ENCODE measurements at regions not wholly inside any gene's neighbourhood (a gene's known extent, or its start where the extent isn't known, plus 50 kb on each side); places are given as distances from the start of the nearest gene placed in this dataset.

GRCh38 chr7:81333536-81333935 is 414.7 kb upstream of the SEMA3C start:
- no peak for DNase-seq (ENCODE audit: low read depth)
- no peak for TF ChIP-seq CTCF (IDR thresholded peaks at IDR 0.05; ENCODE audit: insufficient read depth, low read depth, low read length, missing control alignments)
- no peak overlapping the region for H3K4me3 ChIP-seq (ENCODE audit: low read depth, low read length)

DNA sequence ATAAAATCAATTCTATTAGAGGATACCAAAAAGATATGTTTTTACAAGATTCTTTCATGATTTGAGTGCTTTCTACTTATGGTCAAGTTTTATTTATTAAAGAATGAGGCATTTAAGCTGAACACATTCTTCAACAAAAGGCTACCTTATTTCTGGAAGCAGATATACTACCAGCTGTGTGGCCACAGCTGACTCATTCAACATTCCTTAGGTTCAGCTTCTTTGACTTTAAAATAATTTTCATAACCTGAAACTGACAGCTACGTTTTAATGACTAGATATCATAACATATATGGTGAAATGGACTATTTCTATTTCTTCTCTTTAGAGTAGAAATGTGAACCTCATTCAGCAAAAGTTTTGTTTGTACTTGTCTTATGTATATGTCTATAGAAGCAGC is 414.2 kb upstream of the SEMA3C start:
- no peak for DNase-seq (ENCODE audit: low read depth)
- no peak for TF ChIP-seq CTCF (IDR thresholded peaks at IDR 0.05; ENCODE audit: insufficient read depth, low read depth, low read length, missing control alignments)
- H3K4me3 ChIP-seq (ENCODE audit: low read depth, low read length) = no peak overlapping the region

DNA sequence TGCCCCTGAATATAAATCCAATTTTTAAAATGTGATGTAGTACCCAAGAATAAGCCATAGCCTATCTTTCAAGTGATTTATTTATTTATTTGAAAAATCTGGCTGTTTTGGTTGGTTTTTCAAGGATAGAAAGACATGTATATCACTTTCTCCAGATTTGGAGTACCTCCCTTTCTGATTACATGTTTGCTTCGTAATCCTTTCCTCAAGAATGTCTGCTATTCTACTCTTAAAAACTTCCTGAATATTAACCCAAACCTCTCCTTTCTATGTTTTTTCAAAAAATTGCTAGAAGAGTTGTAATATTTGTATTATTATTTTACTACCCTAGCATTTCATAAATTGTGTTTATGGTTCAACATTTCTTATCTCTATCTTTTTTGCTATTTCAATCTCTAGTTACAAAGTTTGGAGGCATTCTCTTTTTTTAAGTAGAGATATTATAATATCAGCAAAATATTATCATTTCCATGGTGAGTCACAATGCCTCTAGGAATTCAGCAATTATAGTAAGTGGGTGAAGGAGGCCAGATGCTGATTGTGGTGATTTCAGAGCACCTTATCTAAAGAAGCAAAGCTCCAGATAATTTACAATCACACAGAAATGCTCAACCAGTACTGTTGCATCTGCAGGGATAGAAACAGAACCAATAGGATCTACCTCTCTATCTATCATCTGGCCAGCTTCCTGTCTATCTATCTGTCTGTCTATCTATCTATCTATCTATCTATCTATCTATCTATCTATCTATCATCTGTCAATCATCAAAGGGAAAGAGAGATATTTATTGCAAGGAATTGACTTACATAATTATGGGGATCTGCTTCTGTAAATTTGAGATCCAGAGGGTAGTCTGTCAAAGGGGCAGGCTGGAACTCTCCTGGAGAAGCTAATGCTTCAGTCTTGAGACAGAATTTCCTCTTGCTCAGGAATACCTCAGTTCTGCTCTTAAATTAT is 412.5 kb upstream of the SEMA3C start:
- TF ChIP-seq CTCF (IDR thresholded peaks at IDR 0.05; ENCODE audit: insufficient read depth, low read depth, low read length, missing control alignments) = no peak
- H3K4me3 ChIP-seq (ENCODE audit: low read depth, low read length) = no peak overlapping the region
- no peak for DNase-seq (ENCODE audit: low read depth)

DNA sequence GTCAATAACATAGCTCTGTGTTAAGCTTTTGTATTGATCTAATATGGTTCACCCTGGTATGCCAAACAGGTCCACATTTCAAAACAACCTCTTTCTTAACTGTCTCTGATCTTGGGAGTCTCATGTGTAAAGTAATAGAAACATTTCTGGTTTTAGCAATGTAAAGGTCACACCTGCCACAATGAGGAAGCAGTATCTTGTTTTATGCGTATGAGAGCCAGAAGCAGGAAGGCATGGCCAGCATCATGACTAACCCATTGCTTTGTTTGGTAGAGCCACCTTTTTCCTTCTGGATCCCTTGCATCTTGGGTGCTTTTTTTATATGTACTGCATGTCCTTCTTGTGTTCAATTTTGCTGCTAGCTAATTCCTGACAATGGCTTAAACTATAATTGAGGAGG is 411.3 kb upstream of the SEMA3C start:
- no peak for DNase-seq (ENCODE audit: low read depth)
- H3K4me3 ChIP-seq (ENCODE audit: low read depth, low read length) = no peak overlapping the region
- no peak for TF ChIP-seq CTCF (IDR thresholded peaks at IDR 0.05; ENCODE audit: insufficient read depth, low read depth, low read length, missing control alignments)

DNA sequence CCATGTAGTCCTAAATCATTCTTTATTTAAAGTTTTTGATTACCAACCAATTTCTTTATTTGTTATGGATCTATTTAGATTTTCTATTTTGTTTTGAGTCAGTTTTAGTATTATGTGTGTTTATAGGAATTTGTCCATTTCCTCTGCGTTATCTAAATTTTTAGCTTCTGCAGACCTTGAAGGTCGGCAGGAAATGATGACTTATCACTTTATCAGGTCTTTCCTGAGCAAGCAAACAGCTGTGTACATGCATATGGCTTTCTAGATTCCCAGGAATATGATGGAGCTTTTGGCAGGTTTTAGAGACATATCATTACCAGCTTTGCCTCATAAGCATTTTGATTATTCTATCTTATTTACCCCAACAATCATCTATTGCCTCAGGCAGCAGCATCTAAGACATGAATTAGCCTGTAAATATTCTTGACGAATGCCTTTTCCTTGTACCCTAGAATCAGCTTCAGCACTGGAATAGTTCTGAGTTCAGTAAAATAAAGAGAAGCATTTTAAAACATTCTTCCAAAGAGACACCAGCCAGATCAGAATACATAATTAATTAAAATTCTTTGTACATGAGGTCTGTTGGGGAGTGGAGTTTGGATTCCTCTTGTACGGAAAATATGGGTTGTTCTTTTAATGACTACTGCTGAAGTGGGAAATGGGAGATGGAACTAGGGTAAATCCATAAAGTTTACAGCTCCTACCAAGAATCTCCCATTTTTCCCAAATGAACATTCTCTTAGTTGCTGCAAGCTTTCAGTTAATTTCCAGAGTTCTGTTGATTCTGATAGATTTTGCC is 408.8 kb upstream of the SEMA3C start:
- H3K4me3 ChIP-seq (ENCODE audit: low read depth, low read length) = no peak overlapping the region
- no peak for DNase-seq (ENCODE audit: low read depth)
- TF ChIP-seq CTCF (IDR thresholded peaks at IDR 0.05; ENCODE audit: insufficient read depth, low read depth, low read length, missing control alignments) = no peak

- no peak overlapping the region for H3K4me3 ChIP-seq (ENCODE audit: low read depth, low read length)
- TF ChIP-seq CTCF (IDR thresholded peaks at IDR 0.05; ENCODE audit: insufficient read depth, low read depth, low read length, missing control alignments) = no peak
- no peak for DNase-seq (ENCODE audit: low read depth)
These were observed 403.1 kb upstream of the SEMA3C start for GRCh38 chr7:81321949-81322348.
